H7 (cell line): ENCODE measurements at regions not wholly inside any gene's neighbourhood (a gene's known extent, or its start where the extent isn't known, plus 50 kb on each side); places are given as distances from the start of the nearest gene placed in this dataset.

ENCODE experiments used
- DNase-seq: peaks from one replicate; pipeline ENCODE4 v3.0.0; 2012
- H3K27me3 ChIP-seq: 2 replicates; pipeline ENCODE4 v1.6.0; 2011; ENCODE audit warnings: mild to moderate bottlenecking, low read length; ENCODE audit not compliant: control insufficient read depth, insufficient read depth
- H3K36me3 ChIP-seq: replicated peaks from 2 replicates; pipeline ENCODE4 v1.5.1; 2011; ENCODE audit warnings: low read length; ENCODE audit not compliant: control insufficient read depth, insufficient read depth
- H3K4me3 ChIP-seq: 2 replicates; pipeline ENCODE4 v1.5.1; 2011; ENCODE audit warnings: low read depth, mild to moderate bottlenecking, control low read depth, low read length, moderate library complexity; ENCODE audit not compliant: insufficient read depth

GRCh38 chr6:147127587-147127986 is 76.6 kb upstream of the STXBP5 start:
- no peak for DNase-seq
- no peaks in the 10 kb centered on the region for H3K36me3 ChIP-seq
- no peaks in the 10 kb centered on the region for H3K27me3 ChIP-seq
- no peak overlapping the region for H3K4me3 ChIP-seq

- H3K36me3 ChIP-seq = no peaks in the 10 kb centered on the region
- no peak overlapping the region for H3K4me3 ChIP-seq
- DNase-seq = no peak
- no peaks in the 10 kb centered on the region for H3K27me3 ChIP-seq
Observed at GRCh38 chr6:147128056-147128455, 76.2 kb upstream of the STXBP5 start.

GRCh38 chr6:147131532-147132128 is 72.6 kb upstream of the STXBP5 start:
- no peak for DNase-seq
- H3K27me3 ChIP-seq = no peaks in the 10 kb centered on the region
- no peaks in the 10 kb centered on the region for H3K36me3 ChIP-seq
- no peak overlapping the region for H3K4me3 ChIP-seq

GRCh38 chr6:147132889-147133288 is 71.3 kb upstream of the STXBP5 start:
- DNase-seq = no peak
- Histone ChIP-seq H3K27me3 (no peaks in the 10 kb centered on the region), H3K36me3 (no peaks in the 10 kb centered on the region), H3K4me3 (no peak overlapping the region)

- H3K36me3 ChIP-seq = no peaks in the 10 kb centered on the region
Observed at GRCh38 chr6:147133669-147134068, 70.5 kb upstream of the STXBP5 start.

GRCh38 chr6:147135211-147135681 is 69.0 kb upstream of the STXBP5 start:
- no peak for DNase-seq
- no peak overlapping the region for H3K4me3 ChIP-seq
- H3K36me3 ChIP-seq = no peaks in the 10 kb centered on the region
- no peaks in the 10 kb centered on the region for H3K27me3 ChIP-seq

More at GRCh38 chr6:147133669-147134068, 70.5 kb upstream of the STXBP5 start:
- no peak for DNase-seq
- Histone ChIP-seq H3K4me3 (no peak overlapping the region), H3K27me3 (no peaks in the 10 kb centered on the region)

- Histone ChIP-seq H3K4me3 (no peak overlapping the region), H3K36me3 (no peaks in the 10 kb centered on the region), H3K27me3 (no peaks in the 10 kb centered on the region)
- no peak for DNase-seq
Observed at GRCh38 chr6:147136057-147136456, 68.2 kb upstream of the STXBP5 start.

GRCh38 chr6:147137986-147138385 is 66.2 kb upstream of the STXBP5 start:
- no peaks in the 10 kb centered on the region for H3K27me3 ChIP-seq

GRCh38 chr6:147138835-147139234 is 65.4 kb upstream of the STXBP5 start:
- no peak for DNase-seq
- Histone ChIP-seq H3K27me3 (no peaks in the 10 kb centered on the region), H3K4me3 (no peak overlapping the region), H3K36me3 (no peaks in the 10 kb centered on the region)

More at GRCh38 chr6:147137986-147138385, 66.2 kb upstream of the STXBP5 start:
- Histone ChIP-seq H3K4me3 (no peak overlapping the region), H3K36me3 (no peaks in the 10 kb centered on the region)
- DNase-seq = no peak

GRCh38 chr6:147141711-147142308 is 62.4 kb upstream of the STXBP5 start:
- DNase-seq = no peak
- no peak overlapping the region for H3K4me3 ChIP-seq

GRCh38 chr6:147142684-147143245 is 61.5 kb upstream of the STXBP5 start:
- no peaks in the 10 kb centered on the region for H3K36me3 ChIP-seq
- no peaks in the 10 kb centered on the region for H3K27me3 ChIP-seq
- no peak for DNase-seq
- no peak overlapping the region for H3K4me3 ChIP-seq

More at GRCh38 chr6:147141711-147142308, 62.4 kb upstream of the STXBP5 start:
- no peaks in the 10 kb centered on the region for H3K36me3 ChIP-seq
- no peaks in the 10 kb centered on the region for H3K27me3 ChIP-seq

- no peak for DNase-seq
- Histone ChIP-seq H3K27me3 (no peaks in the 10 kb centered on the region), H3K4me3 (no peak overlapping the region), H3K36me3 (no peaks in the 10 kb centered on the region)
Observed at GRCh38 chr6:147149092-147149491, 55.1 kb upstream of the STXBP5 start.

GRCh38 chr6:147149826-147150225 is 54.4 kb upstream of the STXBP5 start:
- no peaks in the 10 kb centered on the region for H3K27me3 ChIP-seq
- H3K36me3 ChIP-seq = no peaks in the 10 kb centered on the region
- no peak overlapping the region for H3K4me3 ChIP-seq
- no peak for DNase-seq

GRCh38 chr6:147150293-147150692 is 53.9 kb upstream of the STXBP5 start:
- Histone ChIP-seq H3K27me3 (no peaks in the 10 kb centered on the region), H3K36me3 (no peaks in the 10 kb centered on the region), H3K4me3 (no peak overlapping the region)
- DNase-seq = no peak
